ENCODE measurements at regions not wholly inside any gene's neighbourhood (a gene's known extent, or its start where the extent isn't known, plus 50 kb on each side); places are given as distances from the start of the nearest gene placed in this dataset.

DNA sequence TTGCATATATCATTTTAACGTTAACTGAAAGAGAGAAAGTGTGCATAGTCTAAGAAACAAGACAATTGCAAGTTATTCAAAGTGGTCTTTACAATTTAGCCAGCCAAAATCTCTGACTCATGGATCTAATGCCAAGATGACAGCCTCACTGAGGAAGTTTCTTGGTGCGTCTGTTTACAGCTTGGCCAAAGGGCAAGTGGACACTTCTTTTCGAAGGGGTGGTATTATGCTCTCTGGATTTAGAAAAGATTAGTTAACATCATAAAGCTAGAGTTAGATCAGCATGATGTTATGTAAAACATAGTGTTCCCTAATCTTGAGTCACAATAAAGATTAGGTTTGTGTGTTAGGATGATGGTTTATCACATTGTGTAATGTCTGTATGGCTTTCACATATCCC is 51.5 kb upstream of the SLC2A13 start:
- no peak for DNase-seq (ENCODE audit: low spot score)
- no peaks in the 10 kb centered on the region for H3K9me3 ChIP-seq (ENCODE audit: low read depth, low read length, poor library complexity, severe bottlenecking)
- CTCF ChIA-PET, result no interaction called here
- H3K27me3 ChIP-seq (replicated peaks; ENCODE audit: insufficient read depth, low read depth, low read length, poor library complexity), result no peaks in the 10 kb centered on the region
- no peak overlapping the region for H3K27ac ChIP-seq (ENCODE audit: low read depth, low read length, poor library complexity, severe bottlenecking)
- no peaks in the 10 kb centered on the region for H3K4me1 ChIP-seq (ENCODE audit: insufficient read depth, low read length, poor library complexity, severe bottlenecking)
- no peak overlapping the region for H3K4me3 ChIP-seq (ENCODE audit: low read depth, low read length, poor library complexity, severe bottlenecking)
- intact Hi-C loops (cut with micrococcal nuclease; ENCODE audit: unreplicated experiment), result loop anchor here (10.0 kb wide), 1 partner anchor 767 kb away; no protein-coding TSS in a partner anchor
- BruUV-seq (replicated peaks), result no TSS peak
- no peak for TF ChIP-seq CTCF (conservative IDR thresholded peaks at IDR 0.05; ENCODE audit: low read depth, low read length)
- no peak for TF ChIP-seq EZH2 (IDR thresholded peaks at IDR 0.05; ENCODE audit: borderline replicate concordance, low read depth, low read length, poor library complexity, severe bottlenecking)
- no peaks in the 10 kb centered on the region for H3K36me3 ChIP-seq (ENCODE audit: insufficient read depth, low read length, poor library complexity, severe bottlenecking)
- POLR2A ChIA-PET (ENCODE audit: low non-redundant PET), result no interaction called here

- no peak for DNase-seq (ENCODE audit: low spot score)
- no peaks in the 10 kb centered on the region for H3K36me3 ChIP-seq (ENCODE audit: insufficient read depth, low read length, poor library complexity, severe bottlenecking)
- no peak overlapping the region for H3K4me3 ChIP-seq (ENCODE audit: low read depth, low read length, poor library complexity, severe bottlenecking)
- intact Hi-C loops (cut with micrococcal nuclease; ENCODE audit: unreplicated experiment), result loop anchor here (10.0 kb wide), 1 partner anchor 769 kb away; no protein-coding TSS in a partner anchor
- no peaks in the 10 kb centered on the region for H3K4me1 ChIP-seq (ENCODE audit: insufficient read depth, low read length, poor library complexity, severe bottlenecking)
- ChIA-PET CTCF (no interaction called here), POLR2A (ENCODE audit: low non-redundant PET) (interaction anchor here (0.6 kb wide), 1 partner anchor 28 kb away, joined by 10 read pairs; no protein-coding TSS in a partner anchor)
- no TSS peak for BruUV-seq (replicated peaks)
- H3K9me3 ChIP-seq (ENCODE audit: low read depth, low read length, poor library complexity, severe bottlenecking), result no peaks in the 10 kb centered on the region
- H3K27me3 ChIP-seq (replicated peaks; ENCODE audit: insufficient read depth, low read depth, low read length, poor library complexity), result no peaks in the 10 kb centered on the region
- TF ChIP-seq CTCF (conservative IDR thresholded peaks at IDR 0.05; ENCODE audit: low read depth, low read length), result no peak
- TF ChIP-seq EZH2 (IDR thresholded peaks at IDR 0.05; ENCODE audit: borderline replicate concordance, low read depth, low read length, poor library complexity, severe bottlenecking), result no peak
- no peak overlapping the region for H3K27ac ChIP-seq (ENCODE audit: low read depth, low read length, poor library complexity, severe bottlenecking)
Observed at GRCh38 chr12:40156021-40156764, 50.3 kb upstream of the SLC2A13 start.

Measured in A673 (cell line).